ENCODE measurements at regions not wholly inside any gene's neighbourhood (a gene's known extent, or its start where the extent isn't known, plus 50 kb on each side); places are given as distances from the start of the nearest gene placed in this dataset.

GRCh38 chr4:16278178-16278577 lies 51.9 kb upstream of the TAPT1 start:
- H3K27ac ChIP-seq: no peak overlapping the region
- no peaks in the 10 kb centered on the region for H3K27me3 ChIP-seq
- 78 to 94% methylated on average over 1 of the region's 1 CpG for WGBS, 2 donors
- H3K4me1 ChIP-seq: no peaks in the 10 kb centered on the region
- H3K4me3 ChIP-seq: no peak overlapping the region
- no peak for TF ChIP-seq POLR2AphosphoS5 (IDR thresholded peaks at IDR 0.05)
- TF ChIP-seq POLR2A (IDR thresholded peaks at IDR 0.05): no peak
- TF ChIP-seq CTCF (IDR thresholded peaks at IDR 0.05): no peak
- TF ChIP-seq EP300 (IDR thresholded peaks at IDR 0.05): no peak
- H3K9me3 ChIP-seq: peaks cover 0 to 8% (median 3%) of the 10 kb centered on the region in 4 donors
- DNase-seq: no peak
- intact Hi-C loops (cut with DNase I): no loop called here
- H3K36me3 ChIP-seq: no peaks in the 10 kb centered on the region
